ENCODE measurements at regions not wholly inside any gene's neighbourhood (a gene's known extent, or its start where the extent isn't known, plus 50 kb on each side); places are given as distances from the start of the nearest gene placed in this dataset.

GRCh38 chr15:97189162-97189780 is 771.2 kb upstream of the ARRDC4 start:
- no peaks in the 10 kb centered on the region for H3K27me3 ChIP-seq (ENCODE audit: control insufficient read depth in 5 of 5, insufficient read depth in 4 of 5, low read length in 5 of 5)
- peaks cover 0 to 4% (median 0%) of the 10 kb centered on the region in 5 donors for H3K9me3 ChIP-seq (ENCODE audit: control insufficient read depth in 5 of 5, low read length in 5 of 5)
- H3K36me3 ChIP-seq (ENCODE audit: control insufficient read depth in 5 of 5, insufficient read depth in 5 of 5, low read length in 5 of 5), result no peaks in the 10 kb centered on the region
- no peak overlapping the region for H3K9ac ChIP-seq (ENCODE audit: low read length in 5 of 5)
- H3K27ac ChIP-seq (ENCODE audit: low read depth, low read length), result no peak overlapping the region
- no peak overlapping the region for H3K4me3 ChIP-seq (ENCODE audit: low read depth in 1 of 5, low read length in 5 of 5)
- H3K4me1 ChIP-seq (ENCODE audit: control insufficient read depth in 5 of 5, insufficient read depth in 5 of 5, low read length in 5 of 5), result no peaks in the 10 kb centered on the region

DNA sequence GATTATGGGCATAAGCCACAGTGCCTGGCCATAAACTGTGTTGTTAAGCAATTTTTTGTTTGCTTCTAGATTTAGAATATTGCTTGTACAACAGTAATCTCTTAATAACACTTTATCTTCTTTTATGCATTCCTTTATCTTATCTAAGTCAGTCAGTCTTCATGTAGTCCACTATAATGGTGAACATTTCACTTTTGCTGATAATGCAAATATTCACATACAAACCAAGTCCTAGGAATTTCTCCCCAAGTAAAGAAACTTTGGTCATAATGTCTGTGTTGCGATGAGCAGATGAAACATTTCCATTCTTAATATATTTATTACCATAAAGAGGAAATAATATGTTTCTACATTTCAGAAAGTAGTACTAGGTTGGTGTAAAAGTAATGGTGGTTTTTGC is 765.8 kb upstream of the ARRDC4 start:
- Histone ChIP-seq H3K9me3 (ENCODE audit: control insufficient read depth in 5 of 5, low read length in 5 of 5) (peaks cover 0 to 4% (median 0%) of the 10 kb centered on the region in 5 donors), H3K9ac (ENCODE audit: low read length in 5 of 5) (no peak overlapping the region), H3K27me3 (ENCODE audit: control insufficient read depth in 5 of 5, insufficient read depth in 4 of 5, low read length in 5 of 5) (no peaks in the 10 kb centered on the region), H3K4me3 (ENCODE audit: low read depth in 1 of 5, low read length in 5 of 5) (no peak overlapping the region), H3K4me1 (ENCODE audit: control insufficient read depth in 5 of 5, insufficient read depth in 5 of 5, low read length in 5 of 5) (no peaks in the 10 kb centered on the region), H3K27ac (ENCODE audit: low read depth, low read length) (no peak overlapping the region), H3K36me3 (ENCODE audit: control insufficient read depth in 5 of 5, insufficient read depth in 5 of 5, low read length in 5 of 5) (no peaks in the 10 kb centered on the region)

GRCh38 chr15:97196048-97197014 is 764.2 kb upstream of the ARRDC4 start:
- Histone ChIP-seq H3K36me3 (ENCODE audit: control insufficient read depth in 5 of 5, insufficient read depth in 5 of 5, low read length in 5 of 5) (no peaks in the 10 kb centered on the region), H3K4me1 (ENCODE audit: control insufficient read depth in 5 of 5, insufficient read depth in 5 of 5, low read length in 5 of 5) (no peaks in the 10 kb centered on the region), H3K27me3 (ENCODE audit: control insufficient read depth in 5 of 5, insufficient read depth in 4 of 5, low read length in 5 of 5) (no peaks in the 10 kb centered on the region), H3K27ac (ENCODE audit: low read depth, low read length) (no peak overlapping the region), H3K9me3 (ENCODE audit: control insufficient read depth in 5 of 5, low read length in 5 of 5) (no peaks in the 10 kb centered on the region), H3K4me3 (ENCODE audit: low read depth in 1 of 5, low read length in 5 of 5) (no peak overlapping the region), H3K9ac (ENCODE audit: low read length in 5 of 5) (no peak overlapping the region)

GRCh38 chr15:97199393-97200051 is 761.0 kb upstream of the ARRDC4 start:
- H3K4me1 ChIP-seq (ENCODE audit: control insufficient read depth in 5 of 5, insufficient read depth in 5 of 5, low read length in 5 of 5), result no peaks in the 10 kb centered on the region
- H3K36me3 ChIP-seq (ENCODE audit: control insufficient read depth in 5 of 5, insufficient read depth in 5 of 5, low read length in 5 of 5), result no peaks in the 10 kb centered on the region
- H3K9ac ChIP-seq (ENCODE audit: low read length in 5 of 5), result no peak overlapping the region
- no peaks in the 10 kb centered on the region for H3K9me3 ChIP-seq (ENCODE audit: control insufficient read depth in 5 of 5, low read length in 5 of 5)
- no peak overlapping the region for H3K27ac ChIP-seq (ENCODE audit: low read depth, low read length)
- H3K4me3 ChIP-seq (ENCODE audit: low read depth in 1 of 5, low read length in 5 of 5), result no peak overlapping the region
- no peaks in the 10 kb centered on the region for H3K27me3 ChIP-seq (ENCODE audit: control insufficient read depth in 5 of 5, insufficient read depth in 4 of 5, low read length in 5 of 5)

DNA sequence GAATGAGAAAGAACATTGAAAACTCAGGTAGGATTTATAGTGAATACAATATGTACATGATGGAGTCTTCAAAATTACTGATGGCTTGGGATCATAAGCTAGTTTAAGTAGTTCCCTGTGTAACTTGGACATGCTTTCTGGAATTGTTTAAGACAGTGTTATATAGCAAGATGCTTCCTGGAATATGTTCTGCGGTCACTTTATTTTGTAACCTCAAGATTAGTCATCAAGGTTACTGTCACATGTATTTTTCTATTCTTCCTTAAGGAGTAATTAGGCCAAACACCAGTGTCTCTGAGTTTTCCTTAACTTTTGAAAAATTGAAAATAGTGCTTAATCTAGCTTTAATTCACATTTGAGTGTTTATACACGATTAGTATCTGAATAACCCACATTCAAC is 760.3 kb upstream of the ARRDC4 start:
- Histone ChIP-seq H3K9ac (ENCODE audit: low read length in 5 of 5) (no peak overlapping the region), H3K4me1 (ENCODE audit: control insufficient read depth in 5 of 5, insufficient read depth in 5 of 5, low read length in 5 of 5) (no peaks in the 10 kb centered on the region), H3K9me3 (ENCODE audit: control insufficient read depth in 5 of 5, low read length in 5 of 5) (no peaks in the 10 kb centered on the region), H3K4me3 (ENCODE audit: low read depth in 1 of 5, low read length in 5 of 5) (no peak overlapping the region), H3K27me3 (ENCODE audit: control insufficient read depth in 5 of 5, insufficient read depth in 4 of 5, low read length in 5 of 5) (no peaks in the 10 kb centered on the region), H3K36me3 (ENCODE audit: control insufficient read depth in 5 of 5, insufficient read depth in 5 of 5, low read length in 5 of 5) (no peaks in the 10 kb centered on the region), H3K27ac (ENCODE audit: low read depth, low read length) (no peak overlapping the region)

GRCh38 chr15:97210277-97210676 is 750.2 kb upstream of the ARRDC4 start:
- Histone ChIP-seq H3K27me3 (ENCODE audit: control insufficient read depth in 5 of 5, insufficient read depth in 4 of 5, low read length in 5 of 5) (no peaks in the 10 kb centered on the region), H3K27ac (ENCODE audit: low read depth, low read length) (no peak overlapping the region), H3K36me3 (ENCODE audit: control insufficient read depth in 5 of 5, insufficient read depth in 5 of 5, low read length in 5 of 5) (no peaks in the 10 kb centered on the region), H3K9me3 (ENCODE audit: control insufficient read depth in 5 of 5, low read length in 5 of 5) (no peaks in the 10 kb centered on the region), H3K4me1 (ENCODE audit: control insufficient read depth in 5 of 5, insufficient read depth in 5 of 5, low read length in 5 of 5) (no peaks in the 10 kb centered on the region), H3K9ac (ENCODE audit: low read length in 5 of 5) (no peak overlapping the region), H3K4me3 (ENCODE audit: low read depth in 1 of 5, low read length in 5 of 5) (no peak overlapping the region)

DNA sequence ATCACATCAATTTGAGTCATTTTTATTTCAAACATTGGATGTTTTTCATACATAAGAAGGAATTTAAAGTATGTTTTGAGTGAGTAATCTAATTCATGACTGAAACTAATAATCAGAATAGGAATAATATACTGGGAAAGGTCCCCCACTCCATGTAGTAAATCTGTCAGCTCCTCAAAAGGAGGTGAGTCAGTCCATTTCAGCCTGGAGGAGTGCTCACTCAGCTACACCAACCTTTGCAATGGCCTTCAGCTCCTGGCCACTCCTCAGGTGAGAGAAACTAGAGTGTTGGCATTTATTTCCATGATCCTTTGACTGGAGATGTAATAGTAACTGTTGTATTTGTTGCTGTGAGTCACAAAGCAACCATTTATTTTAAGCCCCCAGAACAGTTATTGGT is 744.9 kb upstream of the ARRDC4 start:
- no peak overlapping the region for H3K9ac ChIP-seq (ENCODE audit: low read length in 5 of 5)
- H3K4me3 ChIP-seq (ENCODE audit: low read depth in 1 of 5, low read length in 5 of 5), result no peak overlapping the region
- no peak overlapping the region for H3K27ac ChIP-seq (ENCODE audit: low read depth, low read length)
- H3K27me3 ChIP-seq (ENCODE audit: control insufficient read depth in 5 of 5, insufficient read depth in 4 of 5, low read length in 5 of 5), result no peaks in the 10 kb centered on the region
- H3K36me3 ChIP-seq (ENCODE audit: control insufficient read depth in 5 of 5, insufficient read depth in 5 of 5, low read length in 5 of 5), result no peaks in the 10 kb centered on the region
- H3K9me3 ChIP-seq (ENCODE audit: control insufficient read depth in 5 of 5, low read length in 5 of 5), result no peaks in the 10 kb centered on the region
- no peaks in the 10 kb centered on the region for H3K4me1 ChIP-seq (ENCODE audit: control insufficient read depth in 5 of 5, insufficient read depth in 5 of 5, low read length in 5 of 5)

DNA sequence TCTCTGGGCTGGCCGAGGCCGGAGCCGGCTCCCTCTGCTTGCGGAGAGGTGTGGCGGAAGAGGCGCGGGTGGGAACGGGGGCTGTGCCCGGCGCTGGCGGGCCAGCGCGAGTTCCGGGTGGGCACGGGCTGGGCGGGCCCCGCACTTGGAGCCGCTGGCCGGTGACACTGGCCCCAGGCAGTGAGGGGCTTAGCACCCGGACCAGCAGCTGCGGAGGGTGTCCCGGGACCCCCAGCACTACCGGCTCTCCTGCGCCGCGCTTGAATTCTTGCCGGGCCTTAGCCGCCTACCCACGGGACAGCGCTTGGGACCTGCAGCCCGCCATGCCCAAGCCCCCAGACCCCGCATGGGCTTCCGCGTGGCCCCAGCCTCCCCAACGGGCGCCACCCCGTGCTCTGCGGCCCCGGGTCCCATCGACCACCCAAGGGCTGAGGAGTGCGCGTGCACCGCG is 736.3 kb upstream of the ARRDC4 start:
- no peak overlapping the region for H3K9ac ChIP-seq (ENCODE audit: low read length in 5 of 5)
- H3K4me3 ChIP-seq (ENCODE audit: low read depth in 1 of 5, low read length in 5 of 5), result no peak overlapping the region
- H3K9me3 ChIP-seq (ENCODE audit: control insufficient read depth in 5 of 5, low read length in 5 of 5), result peaks cover 0 to 7% (median 0%) of the 10 kb centered on the region in 5 donors
- H3K27ac ChIP-seq (ENCODE audit: low read depth, low read length), result no peak overlapping the region
- H3K4me1 ChIP-seq (ENCODE audit: control insufficient read depth in 5 of 5, insufficient read depth in 5 of 5, low read length in 5 of 5), result no peaks in the 10 kb centered on the region
- no peaks in the 10 kb centered on the region for H3K36me3 ChIP-seq (ENCODE audit: control insufficient read depth in 5 of 5, insufficient read depth in 5 of 5, low read length in 5 of 5)
- no peaks in the 10 kb centered on the region for H3K27me3 ChIP-seq (ENCODE audit: control insufficient read depth in 5 of 5, insufficient read depth in 4 of 5, low read length in 5 of 5)

DNA sequence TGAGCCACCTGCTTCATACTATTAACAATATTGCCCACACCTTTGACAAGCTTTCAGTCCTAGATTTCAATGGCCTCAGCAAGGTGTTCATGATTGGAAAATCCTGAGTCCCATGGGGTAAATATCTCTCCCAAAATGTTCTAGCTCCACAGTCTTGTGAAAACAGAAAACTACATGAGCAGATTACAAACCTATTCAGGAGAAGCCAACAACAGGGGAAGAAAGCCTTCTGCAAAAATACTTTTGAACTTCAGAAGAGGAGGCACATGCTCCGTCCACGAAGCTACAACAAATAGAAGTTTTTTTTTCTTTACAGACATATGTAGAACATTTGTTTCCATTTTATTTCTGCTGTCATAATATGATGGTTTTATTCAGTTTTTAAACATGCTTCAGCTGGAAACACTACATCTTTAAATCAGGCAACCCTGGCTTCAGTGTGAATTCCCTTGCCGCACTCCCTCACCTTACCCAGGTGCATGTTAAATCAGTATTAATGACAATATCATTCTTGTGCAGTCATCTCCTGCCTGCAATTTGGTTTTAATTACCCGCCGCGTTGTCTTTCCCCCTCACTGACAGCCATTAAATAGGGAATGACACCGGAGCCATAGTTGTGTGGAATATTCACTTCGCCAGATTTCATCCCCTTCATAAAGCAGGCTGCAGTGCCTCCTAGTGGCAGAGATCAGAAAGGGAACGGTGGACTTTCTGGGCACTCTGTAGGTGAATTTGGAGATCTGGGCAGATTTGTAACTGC is 725.5 kb upstream of the ARRDC4 start:
- H3K9ac ChIP-seq (ENCODE audit: low read length in 5 of 5), result no peak overlapping the region
- no peak overlapping the region for H3K27ac ChIP-seq (ENCODE audit: low read depth, low read length)
- no peak overlapping the region for H3K4me3 ChIP-seq (ENCODE audit: low read depth in 1 of 5, low read length in 5 of 5)
- H3K36me3 ChIP-seq (ENCODE audit: control insufficient read depth in 5 of 5, insufficient read depth in 5 of 5, low read length in 5 of 5), result no peaks in the 10 kb centered on the region
- H3K9me3 ChIP-seq (ENCODE audit: control insufficient read depth in 5 of 5, low read length in 5 of 5), result peaks cover 0 to 4% (median 0%) of the 10 kb centered on the region in 5 donors
- H3K4me1 ChIP-seq (ENCODE audit: control insufficient read depth in 5 of 5, insufficient read depth in 5 of 5, low read length in 5 of 5), result peaks cover 0 to 6% (median 4%) of the 10 kb centered on the region in 5 donors
- no peaks in the 10 kb centered on the region for H3K27me3 ChIP-seq (ENCODE audit: control insufficient read depth in 5 of 5, insufficient read depth in 4 of 5, low read length in 5 of 5)
